Loucy (cell line): ENCODE measurements at regions not wholly inside any gene's neighbourhood (a gene's known extent, or its start where the extent isn't known, plus 50 kb on each side); places are given as distances from the start of the nearest gene placed in this dataset.

ENCODE experiments used
- H2AFZ ChIP-seq: fragments of 200-600 bp; sonication (generic); 2 replicates; pipeline ENCODE4 v1.6.0; 2016; ENCODE audit warnings: antibody characterized with exemption, mild to moderate bottlenecking, low read length, moderate library complexity
- H3F3A ChIP-seq: fragments of 200-600 bp; 2 replicates; pipeline ENCODE4 v1.6.0; 2016; ENCODE audit warnings: antibody characterized with exemption, low read depth, mild to moderate bottlenecking
- H3K27me3 ChIP-seq: fragments of 200-600 bp; sonication (generic); 2 replicates; pipeline ENCODE4 v1.6.1; 2014; ENCODE audit warnings: low read length, mild to moderate bottlenecking; ENCODE audit not compliant: insufficient read depth, poor library complexity, severe bottlenecking
- H3K36me3 ChIP-seq: fragments of 200-600 bp; sonication (generic); 2 replicates; pipeline ENCODE4 v1.6.1; 2016; ENCODE audit warnings: low read length; ENCODE audit not compliant: insufficient read depth
- H3K4me1 ChIP-seq: fragments of 200-600 bp; sonication (generic); 2 replicates; pipeline ENCODE4 v1.5.1; 2014; ENCODE audit warnings: low read length, mild to moderate bottlenecking; ENCODE audit not compliant: insufficient read depth, poor library complexity, severe bottlenecking
- H3K4me2 ChIP-seq: fragments of 200-600 bp; sonication (generic); 2 replicates; pipeline ENCODE4 v1.6.0; 2014; ENCODE audit warnings: antibody characterized with exemption, low read length, low read depth, mild to moderate bottlenecking; ENCODE audit not compliant: poor library complexity, severe bottlenecking
- H3K4me3 ChIP-seq: fragments of 200-600 bp; sonication (generic); 2 replicates; pipeline ENCODE4 v1.5.1; 2014; ENCODE audit warnings: low read length, mild to moderate bottlenecking, mixed read lengths; ENCODE audit not compliant: poor library complexity, severe bottlenecking
- H3K79me2 ChIP-seq: fragments of 200-600 bp; sonication (generic); 2 replicates; pipeline ENCODE4 v1.6.1; 2014; ENCODE audit warnings: low read length; ENCODE audit not compliant: insufficient read depth
- H3K9ac ChIP-seq: fragments of 200-600 bp; sonication (generic); 2 replicates; pipeline ENCODE4 v1.6.0; 2014; ENCODE audit warnings: mild to moderate bottlenecking, low read depth, low read length, moderate library complexity; ENCODE audit not compliant: poor library complexity, severe bottlenecking
- H3K9me2 ChIP-seq: fragments of 200-600 bp; sonication (generic); replicated peaks from 2 replicates; pipeline ENCODE4 v1.6.1; 2016; ENCODE audit warnings: low read depth, low read length, mixed read lengths
- H3K9me3 ChIP-seq: fragments of 200-600 bp; sonication (generic); 2 replicates; pipeline ENCODE4 v1.6.1; 2014; ENCODE audit warnings: mild to moderate bottlenecking, antibody characterized with exemption, low read length, low read depth; ENCODE audit not compliant: insufficient read depth
- H4K20me1 ChIP-seq: fragments of 200-600 bp; sonication (generic); 2 replicates; pipeline ENCODE4 v1.6.0; 2014; ENCODE audit warnings: antibody characterized with exemption, low read length, mild to moderate bottlenecking; ENCODE audit not compliant: insufficient read depth, poor library complexity, severe bottlenecking
- CTCF ChIP-seq: fragments of 200-600 bp; sonication (generic); conservative IDR thresholded peaks from 2 replicates; pipeline ENCODE4 v1.5.1; 2014; ENCODE audit warnings: mild to moderate bottlenecking, antibody characterized with exemption, low read length
- EZH2phosphoT487 ChIP-seq: fragments of 200-600 bp; IDR thresholded peaks from 2 replicates; pipeline ENCODE4 v1.6.1; 2018; ENCODE audit warnings: antibody characterized with exemption, mild to moderate bottlenecking, moderate library complexity, borderline replicate concordance

DNA sequence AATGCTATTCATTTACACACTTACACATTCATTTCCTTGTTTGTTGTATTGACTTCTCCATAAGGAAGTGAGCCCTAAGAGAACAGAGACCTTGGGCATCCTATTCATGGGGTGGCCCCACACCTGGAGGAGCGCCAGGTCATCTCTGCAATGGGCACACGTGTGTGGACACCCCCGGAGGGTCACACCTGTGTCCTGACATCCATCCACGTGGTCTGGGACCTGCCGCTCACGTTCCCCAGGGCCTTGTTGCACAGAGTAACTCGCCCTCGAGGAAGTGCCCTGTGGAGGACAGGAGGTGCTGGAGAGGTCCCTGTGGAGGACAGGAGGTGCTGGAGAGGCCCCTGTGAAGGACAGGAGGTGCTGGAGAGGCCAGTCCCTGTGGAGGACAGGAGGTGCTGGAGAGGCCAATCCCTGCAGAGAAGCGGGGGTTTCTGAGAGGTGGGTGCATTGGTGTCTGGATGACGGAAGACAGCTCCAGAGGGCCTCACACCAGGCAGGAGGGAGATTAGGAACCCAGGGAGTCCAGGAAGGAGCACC lies 73.2 kb upstream of the GPC1 start:
- H3K9me3 ChIP-seq: peaks cover 10% of the 10 kb centered on the region; the same call in 1 of the 2 replicates

GRCh38 chr2:240362826-240363745 lies 72.4 kb upstream of the GPC1 start:
- Histone ChIP-seq H3K4me1 (no peaks in the 10 kb centered on the region), H3K9me3 (peaks cover 10% of the 10 kb centered on the region; the same call in 1 of the 2 replicates), H3K4me3 (no peak overlapping the region), H3K36me3 (no peaks in the 10 kb centered on the region), H4K20me1 (no peaks in the 10 kb centered on the region), H3K9ac (no peak overlapping the region), H3K9me2 (no peaks in the 10 kb centered on the region), H3F3A (no peaks in the 10 kb centered on the region), H3K79me2 (no peaks in the 10 kb centered on the region), H2AFZ (no peak overlapping the region), H3K27me3 (no peaks in the 10 kb centered on the region), H3K4me2 (no peak overlapping the region)
- no peak for TF ChIP-seq EZH2phosphoT487
- no peak for TF ChIP-seq CTCF

More for the DNA sequence above, 73.2 kb upstream of the GPC1 start:
- Histone ChIP-seq H3K9ac (no peak overlapping the region), H2AFZ (no peak overlapping the region), H3K27me3 (no peaks in the 10 kb centered on the region), H3K9me2 (no peaks in the 10 kb centered on the region), H3K4me1 (no peaks in the 10 kb centered on the region), H3K4me3 (no peak overlapping the region), H3F3A (no peaks in the 10 kb centered on the region), H4K20me1 (no peaks in the 10 kb centered on the region), H3K79me2 (no peaks in the 10 kb centered on the region), H3K36me3 (no peaks in the 10 kb centered on the region), H3K4me2 (no peak overlapping the region)
- TF ChIP-seq EZH2phosphoT487: no peak
- TF ChIP-seq CTCF: no peak

DNA sequence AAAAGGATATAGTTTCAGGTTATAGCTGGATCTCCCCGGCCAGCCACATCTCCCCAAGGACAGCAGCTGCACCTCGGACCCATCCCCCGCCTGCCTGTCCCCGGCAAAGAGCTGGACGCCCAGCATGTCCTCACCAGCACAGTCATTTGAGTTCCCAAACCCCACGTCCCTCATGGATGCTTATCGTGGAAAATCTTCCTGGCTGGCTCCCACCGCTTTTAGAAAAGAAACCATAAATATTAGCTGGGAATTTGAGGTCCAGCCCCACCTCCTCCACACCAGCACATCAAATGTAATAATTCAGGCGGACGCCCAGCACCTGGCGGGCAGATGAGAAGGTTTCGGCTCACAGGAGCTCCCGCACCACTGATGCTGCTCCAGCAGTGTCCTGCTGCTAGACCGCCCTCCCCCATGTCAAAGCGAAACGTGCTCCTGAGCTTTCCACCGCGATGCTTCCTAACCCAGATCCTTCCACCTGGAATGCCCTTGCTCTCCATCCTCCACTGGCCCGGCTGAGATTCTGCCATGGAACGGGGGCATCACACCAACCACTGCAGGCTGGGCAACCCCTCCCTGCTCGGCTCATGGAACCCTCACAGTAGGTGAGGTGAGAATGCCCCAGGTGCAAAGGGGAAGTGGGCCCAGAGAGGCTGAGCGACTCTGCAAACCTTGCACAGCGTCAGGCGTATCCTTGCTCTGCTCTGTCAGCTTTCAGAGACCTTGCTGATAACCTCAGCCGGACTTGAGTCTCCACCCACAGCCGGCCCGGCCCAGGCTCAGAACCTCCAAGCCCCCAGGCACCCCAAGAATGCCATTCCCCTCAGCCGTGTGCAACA lies 71.5 kb upstream of the GPC1 start:
- H4K20me1 ChIP-seq: no peaks in the 10 kb centered on the region
- no peaks in the 10 kb centered on the region for H3F3A ChIP-seq
- no peaks in the 10 kb centered on the region for H3K27me3 ChIP-seq
- TF ChIP-seq EZH2phosphoT487 (no peak), CTCF (no peak)
- no peak overlapping the region for H2AFZ ChIP-seq
- H3K36me3 ChIP-seq: no peaks in the 10 kb centered on the region
- H3K4me1 ChIP-seq: no peaks in the 10 kb centered on the region
- H3K4me3 ChIP-seq: no peak overlapping the region
- no peaks in the 10 kb centered on the region for H3K79me2 ChIP-seq
- H3K9ac ChIP-seq: no peak overlapping the region
- no peak overlapping the region for H3K4me2 ChIP-seq
- H3K9me3 ChIP-seq: peaks cover 10% of the 10 kb centered on the region; the same call in 1 of the 2 replicates
- H3K9me2 ChIP-seq: no peaks in the 10 kb centered on the region
